Mesenchymal stem cell (in vitro differentiated cells and primary cell): ENCODE measurements at regions not wholly inside any gene's neighbourhood (a gene's known extent, or its start where the extent isn't known, plus 50 kb on each side); places are given as distances from the start of the nearest gene placed in this dataset.

Experiments used
- DNase-seq: peaks from one replicate; pipeline ENCODE4 v3.0.0-alpha.2; 2013
- H2AFZ ChIP-seq: one replicate; pipeline ENCODE4 v1.6.1; 2013; ENCODE audit warnings: low read depth, mild to moderate bottlenecking, control low read depth, inconsistent platforms, low read length, moderate library complexity
- H2AK5ac ChIP-seq: 2 replicates; pipeline ENCODE4 v1.6.1; 2013; ENCODE audit warnings: low read length, moderate library complexity, mild to moderate bottlenecking, inconsistent platforms; ENCODE audit not compliant: severe bottlenecking
- H2BK120ac ChIP-seq: one replicate; pipeline ENCODE4 v1.6.1; 2013; ENCODE audit warnings: low read depth, mild to moderate bottlenecking, inconsistent platforms, low read length, moderate library complexity
- H2BK12ac ChIP-seq, 2 experiments: one replicate each; pipeline ENCODE4 v1.6.1; 2013; ENCODE audit warnings: inconsistent platforms in 2 of 2, low read length in 2 of 2, mild to moderate bottlenecking in 2 of 2, moderate library complexity in 2 of 2, control low read depth in 1 of 2
- H2BK15ac ChIP-seq: one replicate; pipeline ENCODE4 v1.6.1; 2013; ENCODE audit warnings: mild to moderate bottlenecking, low read depth, inconsistent platforms; ENCODE audit not compliant: poor library complexity, severe bottlenecking
- H2BK5ac ChIP-seq: 2 replicates; pipeline ENCODE4 v1.6.1; 2013; ENCODE audit warnings: low read depth, mild to moderate bottlenecking, low read length, control low read depth, inconsistent platforms; ENCODE audit not compliant: poor library complexity, severe bottlenecking
- H3K14ac ChIP-seq, 2 experiments: one replicate each; pipeline ENCODE4 v1.6.1; 2013; ENCODE audit warnings: inconsistent platforms in 2 of 2, low read length in 2 of 2, control low read depth in 1 of 2, mild to moderate bottlenecking in 1 of 2, moderate library complexity in 1 of 2
- H3K18ac ChIP-seq, 2 experiments: one replicate each; pipeline ENCODE4 v1.6.1; 2013; ENCODE audit warnings: inconsistent platforms in 2 of 2, low read length in 2 of 2, control low read depth in 1 of 2, low read depth in 1 of 2, mild to moderate bottlenecking in 1 of 2
- H3K23ac ChIP-seq, 2 experiments: one replicate each; pipeline ENCODE4 v1.6.1; 2013; ENCODE audit warnings: inconsistent platforms in 2 of 2, low read length in 2 of 2, mild to moderate bottlenecking in 2 of 2, moderate library complexity in 2 of 2, control low read depth in 1 of 2
- H3K27ac ChIP-seq: 2 replicates; pipeline ENCODE4 v1.5.1; 2013; ENCODE audit warnings: mild to moderate bottlenecking, moderate library complexity, low read length, control low read depth, inconsistent platforms; ENCODE audit not compliant: poor library complexity, severe bottlenecking
- H3K27me3 ChIP-seq, 2 experiments: 2 replicates each; pipeline versions ENCODE4 v1.6.1 to v1.7.0; 2013; ENCODE audit warnings: low read length in 2 of 2, mild to moderate bottlenecking in 2 of 2, moderate library complexity in 2 of 2, control low read depth in 1 of 2, inconsistent platforms in 1 of 2; ENCODE audit not compliant: control insufficient read depth in 1 of 2, insufficient read depth in 1 of 2
- H3K36me3 ChIP-seq, 2 experiments: 2 replicates each; pipeline versions ENCODE4 v1.6.1 to v1.7.0; 2013; ENCODE audit warnings: low read length in 2 of 2, control low read depth in 1 of 2, inconsistent platforms in 1 of 2, low read depth in 1 of 2, mild to moderate bottlenecking in 1 of 2; ENCODE audit not compliant: insufficient read depth in 2 of 2, control insufficient read depth in 1 of 2
- H3K4ac ChIP-seq, 2 experiments: one replicate each; pipeline ENCODE4 v1.6.1; 2013; ENCODE audit warnings: inconsistent platforms in 2 of 2, low read length in 2 of 2, mild to moderate bottlenecking in 2 of 2, moderate library complexity in 2 of 2, control low read depth in 1 of 2, low read depth in 1 of 2
- H3K4me1 ChIP-seq: 2 replicates; pipeline ENCODE4 v1.6.1; 2013; ENCODE audit warnings: low read depth, low read length, control low read depth; ENCODE audit not compliant: control insufficient read depth, insufficient read depth
- H3K4me2 ChIP-seq: 2 replicates; pipeline ENCODE4 v1.6.1; 2013; ENCODE audit warnings: low read length, mild to moderate bottlenecking, inconsistent platforms; ENCODE audit not compliant: poor library complexity, severe bottlenecking
- H3K4me3 ChIP-seq, 2 experiments: 2 replicates each; pipeline versions ENCODE4 v1.5.1 to v1.7.0; 2013; ENCODE audit warnings: low read length in 2 of 2, mild to moderate bottlenecking in 2 of 2, control low read depth in 1 of 2, low read depth in 1 of 2; ENCODE audit not compliant: insufficient read depth in 1 of 2
- H3K79me1 ChIP-seq: replicated peaks from 2 replicates; pipeline ENCODE4 v1.6.1; 2013; ENCODE audit warnings: mild to moderate bottlenecking, control low read depth, low read length, inconsistent platforms; ENCODE audit not compliant: poor library complexity, severe bottlenecking
- H3K9ac ChIP-seq: 2 replicates; pipeline ENCODE4 v1.7.0; 2013; ENCODE audit warnings: mild to moderate bottlenecking, low read length, moderate library complexity
- H3K9me3 ChIP-seq: 2 replicates; pipeline ENCODE4 v1.7.0; 2013; ENCODE audit warnings: mild to moderate bottlenecking, low read length; ENCODE audit not compliant: control insufficient read depth
- H4K8ac ChIP-seq: one replicate; pipeline ENCODE4 v1.6.1; 2013; ENCODE audit warnings: inconsistent platforms, mild to moderate bottlenecking, low read length, moderate library complexity
- H4K91ac ChIP-seq: one replicate; pipeline ENCODE4 v1.6.1; 2013; ENCODE audit warnings: mild to moderate bottlenecking, low read length, inconsistent platforms
- WGBS: methylation state at CpG from one replicate; pipeline ENCODE4 v1.1.7; 2013; ENCODE audit warnings: mixed read lengths; 5-methylcytosine and 5-hydroxymethylcytosine counted together

DNA sequence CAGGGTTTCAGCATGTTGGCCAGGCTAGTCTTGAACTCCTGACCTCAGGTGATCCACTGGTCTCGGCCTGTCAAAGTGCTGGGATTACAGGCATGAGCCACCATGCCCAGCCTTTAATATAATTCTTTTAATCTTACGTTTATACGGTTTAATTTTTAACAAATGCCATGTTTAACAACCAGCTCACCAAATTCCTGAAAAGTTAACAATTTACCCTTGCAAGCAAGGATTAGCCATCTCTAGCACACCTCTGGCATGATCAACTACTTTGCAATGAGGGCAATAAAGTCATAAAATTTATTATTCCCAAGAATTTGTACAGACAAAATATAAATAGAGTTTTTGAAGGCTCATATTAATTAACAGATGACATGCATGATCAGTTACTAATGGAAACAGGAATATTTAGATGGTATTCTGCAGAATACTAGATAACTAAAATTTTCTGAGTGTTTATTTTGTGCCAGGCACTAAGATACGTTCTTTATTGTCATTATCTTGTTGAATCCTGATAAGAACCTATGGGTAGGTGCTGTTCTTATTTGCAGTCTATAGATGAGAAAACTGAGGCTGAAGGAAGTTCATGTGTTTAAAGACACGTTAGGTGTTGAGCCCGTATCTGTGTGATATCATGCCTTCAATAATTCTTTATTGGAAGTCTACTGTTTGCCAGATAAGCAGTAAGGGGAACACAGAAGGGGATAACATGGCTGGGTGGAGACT lies 190.1 kb downstream of the CDCA7 start:
- Histone ChIP-seq H4K8ac (no peak overlapping the region), H3K23ac (no peak overlapping the region), H3K36me3 (no peaks in the 10 kb centered on the region), H3K4me3 (no peak overlapping the region), H3K79me1 (peaks cover 2% of the 10 kb centered on the region), H2AFZ (no peak overlapping the region), H2BK12ac (no peak overlapping the region), H3K9me3 (no peaks in the 10 kb centered on the region), H2BK5ac (peak overlapping the region; percentile 57), H3K27ac (peak overlapping the region; percentile 93), H3K14ac (no peak overlapping the region), H2BK120ac (no peak overlapping the region), H3K4me1 (peaks cover 3% of the 10 kb centered on the region), H2AK5ac (peak overlapping the region; percentile 78), H4K91ac (no peak overlapping the region), H3K9ac (no peak overlapping the region), H3K4ac (no peak overlapping the region), H3K18ac (no peak overlapping the region), H3K4me2 (no peak overlapping the region), H2BK15ac (no peak overlapping the region), H3K27me3 (peaks cover 0 to 6% of the 10 kb centered on the region in 2 experiments)
- no peak for DNase-seq
- 72% methylated on average over 6 of the region's 6 CpGs for WGBS

DNA sequence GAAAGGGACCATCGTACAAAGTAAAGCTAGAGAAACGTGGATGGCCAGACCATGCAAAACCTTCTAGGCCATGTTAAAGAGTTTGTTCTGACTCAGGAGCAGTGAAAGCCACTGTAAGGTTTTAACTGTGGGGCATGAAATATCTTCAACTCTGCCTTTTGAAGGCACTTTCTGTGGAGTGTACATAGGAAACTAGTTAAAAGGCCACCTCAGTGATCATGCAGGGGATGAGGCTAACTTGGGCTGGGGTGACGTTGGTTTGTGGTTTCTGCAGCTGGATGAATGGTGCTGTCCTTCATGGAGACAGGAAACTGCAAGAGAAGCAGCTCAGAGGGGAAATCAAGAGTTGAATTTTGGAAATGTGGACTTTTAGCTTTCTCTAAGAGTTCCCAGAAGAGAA lies 190.7 kb downstream of the CDCA7 start:
- no peak overlapping the region for H4K8ac ChIP-seq
- peak overlapping the region; percentile 57 for H2BK5ac ChIP-seq
- no peak overlapping the region for H4K91ac ChIP-seq
- WGBS: 77% methylated on average over 3 of the region's 3 CpGs
- DNase-seq: no peak
- no peak overlapping the region for H3K23ac ChIP-seq
- H2BK120ac ChIP-seq: no peak overlapping the region
- H3K14ac ChIP-seq: no peak overlapping the region
- no peak overlapping the region for H3K9ac ChIP-seq
- no peak overlapping the region for H2BK12ac ChIP-seq
- peak overlapping the region; percentile 93 for H3K27ac ChIP-seq
- H3K4ac ChIP-seq: no peak overlapping the region
- no peak overlapping the region for H2AFZ ChIP-seq
- H3K18ac ChIP-seq: no peak overlapping the region
- H3K36me3 ChIP-seq: no peaks in the 10 kb centered on the region
- H3K79me1 ChIP-seq: peaks cover 2% of the 10 kb centered on the region
- no peak overlapping the region for H3K4me2 ChIP-seq
- peaks cover 3% of the 10 kb centered on the region for H3K4me1 ChIP-seq
- H3K27me3 ChIP-seq: peaks cover 0 to 6% of the 10 kb centered on the region in 2 experiments
- peak overlapping the region; percentile 78 for H2AK5ac ChIP-seq
- H3K4me3 ChIP-seq: no peak overlapping the region
- no peaks in the 10 kb centered on the region for H3K9me3 ChIP-seq
- no peak overlapping the region for H2BK15ac ChIP-seq

DNA sequence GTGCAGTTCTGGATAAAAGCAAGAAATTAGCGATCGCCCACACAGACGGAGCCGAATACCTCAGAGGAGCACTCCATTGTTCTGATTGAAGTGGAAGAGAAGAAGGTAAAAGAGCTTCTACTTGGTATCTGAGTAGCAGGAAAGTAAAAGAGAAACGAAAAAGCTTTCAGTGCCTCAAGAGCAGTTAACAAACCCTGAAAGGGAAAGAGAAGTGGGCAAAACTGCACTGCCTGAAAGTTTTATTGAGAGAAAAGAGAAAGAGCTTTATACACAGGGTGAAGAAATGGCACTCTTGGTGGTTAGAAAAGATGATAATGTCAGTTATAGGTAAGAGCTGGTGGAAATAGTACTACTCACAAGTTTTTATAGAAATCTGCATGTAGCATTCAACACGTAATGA lies 192.8 kb downstream of the CDCA7 start:
- no peak overlapping the region for H2AFZ ChIP-seq
- H2AK5ac ChIP-seq: peak overlapping the region; percentile 85
- H3K14ac ChIP-seq: no peak overlapping the region
- no peak overlapping the region for H3K9ac ChIP-seq
- 96% methylated on average over 6 of the region's 6 CpGs for WGBS
- DNase-seq: no peak
- no peak overlapping the region for H2BK12ac ChIP-seq
- H3K27me3 ChIP-seq: peaks cover 0 to 6% of the 10 kb centered on the region in 2 experiments
- peaks cover 3% of the 10 kb centered on the region for H3K4me1 ChIP-seq
- H3K27ac ChIP-seq: no peak overlapping the region
- no peak overlapping the region for H2BK120ac ChIP-seq
- H3K4me2 ChIP-seq: no peak overlapping the region
- H3K4me3 ChIP-seq: no peak overlapping the region
- no peaks in the 10 kb centered on the region for H3K36me3 ChIP-seq
- H3K9me3 ChIP-seq: no peaks in the 10 kb centered on the region
- H4K91ac ChIP-seq: no peak overlapping the region
- no peak overlapping the region for H3K18ac ChIP-seq
- no peak overlapping the region for H2BK15ac ChIP-seq
- no peak overlapping the region for H4K8ac ChIP-seq
- no peak overlapping the region for H3K4ac ChIP-seq
- H2BK5ac ChIP-seq: no peak overlapping the region
- peaks cover 2% of the 10 kb centered on the region for H3K79me1 ChIP-seq
- H3K23ac ChIP-seq: no peak overlapping the region

DNA sequence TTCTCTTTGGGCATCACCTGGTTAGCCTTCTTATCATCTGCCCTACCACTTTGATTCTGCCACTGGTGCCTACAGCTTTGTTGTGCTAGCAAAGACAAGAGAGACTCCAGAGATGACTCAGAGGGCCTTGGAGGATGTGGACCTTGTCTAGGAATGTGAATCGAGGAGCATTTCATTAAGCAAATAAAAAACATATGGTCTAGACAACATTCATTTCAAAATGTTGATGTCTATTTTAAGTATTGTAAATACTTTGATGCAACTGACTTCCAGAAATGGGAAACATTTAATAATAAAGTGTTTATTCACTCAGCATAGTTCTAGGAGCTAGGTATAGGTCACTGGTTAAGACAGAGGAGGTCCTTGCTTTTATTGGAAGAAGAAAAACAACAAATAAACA lies 195.5 kb downstream of the CDCA7 start:
- no peak for DNase-seq

More for the DNA sequence above, 195.5 kb downstream of the CDCA7 start:
- peaks cover 2% of the 10 kb centered on the region for H3K79me1 ChIP-seq
- H3K27ac ChIP-seq: no peak overlapping the region
- no peak overlapping the region for H2BK15ac ChIP-seq
- no peak overlapping the region for H3K4ac ChIP-seq
- H4K8ac ChIP-seq: no peak overlapping the region
- H3K36me3 ChIP-seq: no peaks in the 10 kb centered on the region
- no peak overlapping the region for H3K4me3 ChIP-seq
- H3K9ac ChIP-seq: no peak overlapping the region
- no peak overlapping the region for H2BK120ac ChIP-seq
- H3K27me3 ChIP-seq: no peaks in the 10 kb centered on the region
- no peak overlapping the region for H2AK5ac ChIP-seq
- no peak overlapping the region for H3K23ac ChIP-seq
- H3K9me3 ChIP-seq: no peaks in the 10 kb centered on the region
- no peak overlapping the region for H2BK5ac ChIP-seq
- H4K91ac ChIP-seq: no peak overlapping the region
- H3K14ac ChIP-seq: no peak overlapping the region
- H2AFZ ChIP-seq: no peak overlapping the region
- no CpG with 5 or more reads among the region's 1 CpG for WGBS
- no peak overlapping the region for H3K18ac ChIP-seq
- H2BK12ac ChIP-seq: no peak overlapping the region
- peaks cover 5% of the 10 kb centered on the region for H3K4me1 ChIP-seq
- H3K4me2 ChIP-seq: no peak overlapping the region
